Naive thymus-derived CD4-positive, alpha-beta T cell (primary cell): ENCODE measurements at regions not wholly inside any gene's neighbourhood (a gene's known extent, or its start where the extent isn't known, plus 50 kb on each side); places are given as distances from the start of the nearest gene placed in this dataset.

Source experiments
- ATAC-seq: fragments of 150-1000 bp; cut with Tn5 transposase; 2 replicates; pipeline ENCODE4 v1.10.0; 2021; ENCODE audit warnings: mild to moderate bottlenecking, moderate library complexity
- CTCF ChIA-PET: fragments of 350-600 bp; sonication (Branson Sonifier 250); formaldehyde crosslinking; loops from one replicate; lab custom pipeline; 2021; ENCODE audit warnings: antibody characterized with exemption; lab: Charles Lee
- POLR2A ChIA-PET: fragments of 350-600 bp; sonication (Branson Sonifier 250); formaldehyde crosslinking; loops from one replicate; lab custom pipeline; 2021; ENCODE audit warnings: antibody characterized with exemption, inconsistent platforms; lab: Charles Lee
- DNase-seq, 9 donors: peaks; one replicate each; pipeline versions ENCODE4 v3.0.0 to v3.0.0-alpha.2; 2020 to 2022; ENCODE audit warnings: mixed read lengths in 1 of 9
- H3K27ac ChIP-seq: one replicate; pipeline ENCODE4 v1.7.0; 2013; ENCODE audit warnings: mild to moderate bottlenecking, low read depth, low read length, moderate library complexity
- H3K27me3 ChIP-seq, 2 donors: one replicate each; pipeline ENCODE4 v1.7.0; 2013; ENCODE audit warnings: low read length in 2 of 2, mild to moderate bottlenecking in 2 of 2, moderate library complexity in 2 of 2; ENCODE audit not compliant: control insufficient read depth in 2 of 2, insufficient read depth in 2 of 2
- H3K36me3 ChIP-seq, 3 experiments: 1 replicate in 2 of 3; 2 replicates in 1 of 3; pipeline ENCODE4 v1.7.0; 2013; ENCODE audit warnings: low read length in 3 of 3, mild to moderate bottlenecking in 3 of 3, moderate library complexity in 1 of 3; ENCODE audit not compliant: insufficient read depth in 3 of 3, control insufficient read depth in 2 of 3
- H3K4me1 ChIP-seq, 2 donors: one replicate each; pipeline ENCODE4 v1.7.0; 2013; ENCODE audit warnings: low read length in 2 of 2, mild to moderate bottlenecking in 2 of 2, moderate library complexity in 1 of 2; ENCODE audit not compliant: control insufficient read depth in 2 of 2, insufficient read depth in 2 of 2
- H3K4me3 ChIP-seq: 2 replicates; pipeline ENCODE4 v1.7.0; 2013; ENCODE audit warnings: mild to moderate bottlenecking, low read length
- H3K9me3 ChIP-seq, 3 experiments: 1 replicate in 2 of 3; 2 replicates in 1 of 3; pipeline ENCODE4 v1.7.0; 2013; ENCODE audit warnings: low read length in 3 of 3; ENCODE audit not compliant: control insufficient read depth in 2 of 3
- H3K27ac Mint-ChIP-seq, 9 donors: one replicate each; pipeline ENCODE4 v1.8.0; 2020 to 2022; ENCODE audit warnings: mixed read lengths in 9 of 9, mild to moderate bottlenecking in 8 of 9, moderate library complexity in 5 of 9, inconsistent platforms in 2 of 9
- H3K27me3 Mint-ChIP-seq, 5 donors: one replicate each; pipeline ENCODE4 v1.8.0; 2021 to 2022; ENCODE audit warnings: mixed read lengths in 5 of 5, mild to moderate bottlenecking in 1 of 5
- H3K36me3 Mint-ChIP-seq, 5 donors: one replicate each; pipeline ENCODE4 v1.8.0; 2020 to 2022; ENCODE audit warnings: mixed read lengths in 5 of 5, mild to moderate bottlenecking in 3 of 5, inconsistent platforms in 1 of 5
- H3K4me1 Mint-ChIP-seq, 7 donors: one replicate each; pipeline ENCODE4 v1.8.0; 2020 to 2022; ENCODE audit warnings: mixed read lengths in 7 of 7, mild to moderate bottlenecking in 3 of 7, inconsistent platforms in 1 of 7
- H3K4me3 Mint-ChIP-seq, 10 donors: one replicate each; pipeline ENCODE4 v1.8.0; 2020 to 2022; ENCODE audit warnings: mild to moderate bottlenecking in 10 of 10, mixed read lengths in 10 of 10, moderate library complexity in 6 of 10, inconsistent platforms in 2 of 10
- H3K9me3 Mint-ChIP-seq, 11 donors: one replicate each; pipeline ENCODE4 v1.8.0; 2020 to 2022; ENCODE audit warnings: mixed read lengths in 11 of 11, mild to moderate bottlenecking in 4 of 11, inconsistent platforms in 1 of 11, moderate library complexity in 1 of 11
- intact Hi-C, 2 donors: fragments of 100-400 bp; cut with micrococcal nuclease; formaldehyde crosslinking; loops; one replicate each; pipeline ENCODE4 v1.15.1; 2023

GRCh38 chr15:37298271-37298670 lies 197.9 kb upstream of the MEIS2 start:
- H3K36me3 ChIP-seq = no peaks in the 10 kb centered on the region
- H3K36me3 Mint-ChIP-seq = no peaks in the 10 kb centered on the region
- H3K27ac Mint-ChIP-seq = no peak overlapping the region
- H3K4me3 ChIP-seq = no peak overlapping the region
- ChIA-PET POLR2A (interaction anchor here (0.6 kb wide), 1 partner anchor 194 kb away, joined by 5 read pairs; no protein-coding TSS in a partner anchor), CTCF (no interaction called here)
- ATAC-seq (no peak), DNase-seq (no peak)
- intact Hi-C loops = no loop called here
- no peak overlapping the region for H3K27ac ChIP-seq
- peaks cover 0 to 3% (median 0%) of the 10 kb centered on the region in 5 donors for H3K27me3 Mint-ChIP-seq
- H3K27me3 ChIP-seq = no peaks in the 10 kb centered on the region
- H3K4me1 Mint-ChIP-seq = no peaks in the 10 kb centered on the region
- peaks cover 0 to 13% (median 4%) of the 10 kb centered on the region in 11 donors for H3K9me3 Mint-ChIP-seq
- H3K4me1 ChIP-seq = no peaks in the 10 kb centered on the region
- H3K4me3 Mint-ChIP-seq = no peak overlapping the region
- H3K9me3 ChIP-seq = no peaks in the 10 kb centered on the region

- Histone ChIP-seq H3K4me1 (no peaks in the 10 kb centered on the region), H3K36me3 (no peaks in the 10 kb centered on the region), H3K27me3 (no peaks in the 10 kb centered on the region), H3K9me3 (no peaks in the 10 kb centered on the region), H3K4me3 (no peak overlapping the region), H3K27ac (no peak overlapping the region)
- POLR2A ChIA-PET = no interaction called here
- Mint-ChIP-seq H3K27ac (no peak overlapping the region), H3K9me3 (peaks cover 0 to 14% (median 4%) of the 10 kb centered on the region in 11 donors), H3K27me3 (no peaks in the 10 kb centered on the region), H3K4me3 (no peak overlapping the region), H3K4me1 (no peaks in the 10 kb centered on the region), H3K36me3 (peaks cover 0 to 4% (median 0%) of the 10 kb centered on the region in 5 donors)
- no peak for ATAC-seq
- intact Hi-C loops = no loop called here
- CTCF ChIA-PET = interaction anchor here (0.7 kb wide), 1 partner anchor 22 kb away, joined by 3 read pairs; no protein-coding TSS in a partner anchor
- DNase-seq = no peak
These were observed 239.1 kb upstream of the MEIS2 start for GRCh38 chr15:37339437-37339836.

DNA sequence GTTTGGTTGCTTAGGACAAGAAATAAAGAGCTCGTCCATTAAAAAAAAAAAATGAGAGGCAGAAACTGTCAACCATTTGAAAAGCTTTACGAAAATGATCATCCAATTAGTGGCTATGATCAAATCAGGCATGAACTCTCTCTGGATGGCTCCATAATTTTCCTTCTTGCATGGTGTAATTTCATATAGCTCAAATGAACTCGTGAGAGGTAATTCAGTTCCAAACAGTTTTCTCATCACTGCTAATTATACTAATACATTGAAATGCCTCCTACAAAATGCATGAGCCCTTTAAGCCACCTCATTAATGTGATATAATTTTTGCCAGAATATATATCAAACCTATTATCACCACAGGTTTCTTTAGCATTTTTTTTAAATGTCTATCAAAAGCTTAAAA lies 239.5 kb upstream of the MEIS2 start:
- H3K36me3 Mint-ChIP-seq = peaks cover 0 to 4% (median 0%) of the 10 kb centered on the region in 5 donors
- no peaks in the 10 kb centered on the region for H3K27me3 Mint-ChIP-seq
- intact Hi-C loops = no loop called here
- H3K4me1 ChIP-seq = no peaks in the 10 kb centered on the region
- H3K27ac ChIP-seq = no peak overlapping the region
- peaks cover 0 to 14% (median 4%) of the 10 kb centered on the region in 11 donors for H3K9me3 Mint-ChIP-seq
- H3K4me3 Mint-ChIP-seq = no peak overlapping the region
- POLR2A ChIA-PET = no interaction called here
- CTCF ChIA-PET = interaction anchor here (0.7 kb wide), 1 partner anchor 22 kb away, joined by 3 read pairs; no protein-coding TSS in a partner anchor
- ATAC-seq (no peak), DNase-seq (no peak)
- no peaks in the 10 kb centered on the region for H3K4me1 Mint-ChIP-seq
- H3K4me3 ChIP-seq = no peak overlapping the region
- no peaks in the 10 kb centered on the region for H3K36me3 ChIP-seq
- H3K27ac Mint-ChIP-seq = no peak overlapping the region
- no peaks in the 10 kb centered on the region for H3K27me3 ChIP-seq
- no peaks in the 10 kb centered on the region for H3K9me3 ChIP-seq

- no peak overlapping the region for H3K27ac Mint-ChIP-seq
- no peak overlapping the region for H3K27ac ChIP-seq
- no peaks in the 10 kb centered on the region for H3K9me3 ChIP-seq
- H3K36me3 ChIP-seq = no peaks in the 10 kb centered on the region
- CTCF ChIA-PET = no interaction called here
- H3K9me3 Mint-ChIP-seq = peaks cover 0 to 10% (median 2%) of the 10 kb centered on the region in 11 donors
- no peaks in the 10 kb centered on the region for H3K27me3 ChIP-seq
- POLR2A ChIA-PET = no interaction called here
- H3K4me1 Mint-ChIP-seq = no peaks in the 10 kb centered on the region
- peaks cover 0 to under 1% (median 0%) of the 10 kb centered on the region in 5 donors for H3K36me3 Mint-ChIP-seq
- no peak overlapping the region for H3K4me3 ChIP-seq
- H3K4me3 Mint-ChIP-seq = no peak overlapping the region
- H3K27me3 Mint-ChIP-seq = no peaks in the 10 kb centered on the region
- DNase-seq (no peak), ATAC-seq (no peak)
- H3K4me1 ChIP-seq = no peaks in the 10 kb centered on the region
- intact Hi-C loops = no loop called here
These were observed 240.1 kb upstream of the MEIS2 start for GRCh38 chr15:37340438-37340837.

GRCh38 chr15:37359101-37359892 lies 258.9 kb upstream of the MEIS2 start:
- ATAC-seq (no peak), DNase-seq (no peak)
- Histone ChIP-seq H3K27ac (no peak overlapping the region), H3K9me3 (no peaks in the 10 kb centered on the region), H3K4me3 (no peak overlapping the region), H3K27me3 (no peaks in the 10 kb centered on the region), H3K36me3 (no peaks in the 10 kb centered on the region), H3K4me1 (no peaks in the 10 kb centered on the region)
- intact Hi-C loops = no loop called here
- ChIA-PET POLR2A (no interaction called here), CTCF (no interaction called here)
- Mint-ChIP-seq H3K9me3 (peaks cover 0 to 15% (median 6%) of the 10 kb centered on the region in 11 donors), H3K4me3 (no peak overlapping the region), H3K27me3 (peaks cover 0 to 6% (median 0%) of the 10 kb centered on the region in 5 donors), H3K36me3 (no peaks in the 10 kb centered on the region), H3K27ac (no peak overlapping the region), H3K4me1 (no peaks in the 10 kb centered on the region)

- Mint-ChIP-seq H3K4me3 (no peak overlapping the region), H3K4me1 (no peaks in the 10 kb centered on the region), H3K27ac (no peak overlapping the region), H3K27me3 (peaks cover 0 to 6% (median 0%) of the 10 kb centered on the region in 5 donors), H3K36me3 (no peaks in the 10 kb centered on the region), H3K9me3 (peaks cover 0 to 21% (median 6%) of the 10 kb centered on the region in 11 donors)
- Histone ChIP-seq H3K27ac (no peak overlapping the region), H3K36me3 (no peaks in the 10 kb centered on the region), H3K27me3 (no peaks in the 10 kb centered on the region), H3K4me3 (no peak overlapping the region), H3K4me1 (no peaks in the 10 kb centered on the region), H3K9me3 (no peaks in the 10 kb centered on the region)
- POLR2A ChIA-PET = no interaction called here
- DNase-seq (no peak), ATAC-seq (no peak)
- CTCF ChIA-PET = no interaction called here
- intact Hi-C loops = no loop called here
These were observed 259.5 kb upstream of the MEIS2 start for GRCh38 chr15:37359893-37360290.

DNA sequence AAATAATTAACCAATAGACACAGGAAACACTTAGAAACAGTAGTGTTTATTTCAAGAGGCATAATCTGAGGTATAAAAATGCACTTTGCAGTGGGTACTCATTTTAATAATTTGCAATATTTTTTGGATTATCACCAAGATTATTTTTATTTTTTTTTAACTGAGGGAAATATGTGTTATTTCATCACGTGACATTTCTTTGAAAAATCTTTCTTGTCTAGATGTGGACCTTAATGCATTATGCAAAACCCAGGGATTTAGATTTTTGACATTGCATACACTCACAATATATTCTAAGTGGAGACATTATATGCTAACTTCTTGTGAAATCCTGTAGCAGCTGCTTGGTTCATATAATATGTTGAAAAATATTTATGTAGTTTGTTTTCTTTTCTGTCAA lies 260.4 kb upstream of the MEIS2 start:
- Mint-ChIP-seq H3K9me3 (peaks cover 0 to 20% (median 4%) of the 10 kb centered on the region in 11 donors), H3K4me1 (no peaks in the 10 kb centered on the region), H3K27me3 (peaks cover 0 to 6% (median 0%) of the 10 kb centered on the region in 5 donors), H3K27ac (no peak overlapping the region), H3K36me3 (no peaks in the 10 kb centered on the region), H3K4me3 (no peak overlapping the region)
- no peak overlapping the region for H3K4me3 ChIP-seq
- intact Hi-C loops = no loop called here
- no peaks in the 10 kb centered on the region for H3K36me3 ChIP-seq
- POLR2A ChIA-PET = no interaction called here
- CTCF ChIA-PET = no interaction called here
- H3K27me3 ChIP-seq = no peaks in the 10 kb centered on the region
- no peaks in the 10 kb centered on the region for H3K9me3 ChIP-seq
- no peaks in the 10 kb centered on the region for H3K4me1 ChIP-seq
- no peak overlapping the region for H3K27ac ChIP-seq
- no peak for DNase-seq
- no peak for ATAC-seq
